Nephron (organoid): ENCODE measurements at regions not wholly inside any gene's neighbourhood (a gene's known extent, or its start where the extent isn't known, plus 50 kb on each side); places are given as distances from the start of the nearest gene placed in this dataset.

Experiments
- H3K27ac Mint-ChIP-seq, 3 experiments: 2 replicates each; pipeline ENCODE4 v1.8.0; 2020; ENCODE audit warnings: mixed read lengths in 3 of 3, mild to moderate bottlenecking in 2 of 3, moderate library complexity in 1 of 3
- H3K27me3 Mint-ChIP-seq: 2 replicates; pipeline ENCODE4 v1.8.0; 2021; ENCODE audit warnings: low read depth, mild to moderate bottlenecking, moderate library complexity, mixed read lengths
- H3K36me3 Mint-ChIP-seq: 2 replicates; pipeline ENCODE4 v1.8.0; 2020; ENCODE audit warnings: low read depth, mixed read lengths
- H3K4me1 Mint-ChIP-seq: 2 replicates; pipeline ENCODE4 v1.8.0; 2020; ENCODE audit warnings: mixed read lengths
- H3K4me3 Mint-ChIP-seq, 3 experiments: 2 replicates each; pipeline ENCODE4 v1.8.0; 2020; ENCODE audit warnings: mild to moderate bottlenecking in 3 of 3, mixed read lengths in 3 of 3, moderate library complexity in 2 of 3
- H3K9me3 Mint-ChIP-seq: 2 replicates; pipeline ENCODE4 v1.8.0; 2020; ENCODE audit warnings: mixed read lengths
- CTCF ChIP-seq, 3 experiments: fragments of 200-600 bp; sonication (generic); IDR thresholded peaks; one replicate each; pipeline ENCODE4 v1.5.0; 2021; ENCODE audit warnings: antibody characterized with exemption in 3 of 3; ENCODE audit not compliant: unreplicated experiment in 3 of 3

- Mint-ChIP-seq H3K4me1 (peaks cover 5% of the 10 kb centered on the region), H3K9me3 (peaks cover 10% of the 10 kb centered on the region), H3K27me3 (peaks cover 4% of the 10 kb centered on the region), H3K36me3 (no peaks in the 10 kb centered on the region), H3K4me3 (no peak overlapping the region), H3K27ac (peak overlapping the region in 1 of 3 experiments; percentile 72)
- no peak for TF ChIP-seq CTCF (IDR thresholded peaks at IDR 0.05; ENCODE audit: unreplicated experiment in 3 of 3)
Measured at GRCh38 chr17:12318571-12319266, 298.0 kb downstream of the MAP2K4 start.

- Mint-ChIP-seq H3K36me3 (no peaks in the 10 kb centered on the region), H3K4me1 (peaks cover 5% of the 10 kb centered on the region), H3K4me3 (no peak overlapping the region), H3K9me3 (peaks cover 5% of the 10 kb centered on the region), H3K27ac (no peak overlapping the region), H3K27me3 (no peaks in the 10 kb centered on the region)
- no peak for TF ChIP-seq CTCF (IDR thresholded peaks at IDR 0.05; ENCODE audit: unreplicated experiment in 3 of 3)
Measured at GRCh38 chr17:12320286-12320685, 299.6 kb downstream of the MAP2K4 start.

- no peak overlapping the region for H3K27ac Mint-ChIP-seq
- TF ChIP-seq CTCF (IDR thresholded peaks at IDR 0.05; ENCODE audit: unreplicated experiment in 3 of 3), result no peak
- H3K4me3 Mint-ChIP-seq, result no peak overlapping the region
- H3K36me3 Mint-ChIP-seq, result peaks cover 3% of the 10 kb centered on the region
- no peaks in the 10 kb centered on the region for H3K27me3 Mint-ChIP-seq
- peaks cover 24% of the 10 kb centered on the region for H3K9me3 Mint-ChIP-seq
- H3K4me1 Mint-ChIP-seq, result no peaks in the 10 kb centered on the region
Measured at GRCh38 chr17:12328204-12328603, 307.5 kb downstream of the MAP2K4 start.

GRCh38 chr17:12330456-12330855, 309.8 kb downstream of the MAP2K4 start:
- Mint-ChIP-seq H3K4me3 (no peak overlapping the region), H3K9me3 (peaks cover 25% of the 10 kb centered on the region), H3K27ac (no peak overlapping the region), H3K27me3 (no peaks in the 10 kb centered on the region), H3K36me3 (peaks cover 3% of the 10 kb centered on the region), H3K4me1 (no peaks in the 10 kb centered on the region)
- TF ChIP-seq CTCF (IDR thresholded peaks at IDR 0.05; ENCODE audit: unreplicated experiment in 3 of 3), result no peak

GRCh38 chr17:12341328-12341727, 320.7 kb downstream of the MAP2K4 start:
- TF ChIP-seq CTCF (IDR thresholded peaks at IDR 0.05; ENCODE audit: unreplicated experiment in 3 of 3), result no peak
- H3K36me3 Mint-ChIP-seq, result no peaks in the 10 kb centered on the region
- no peak overlapping the region for H3K4me3 Mint-ChIP-seq

GRCh38 chr17:12342161-12342560, 321.5 kb downstream of the MAP2K4 start:
- H3K27ac Mint-ChIP-seq, result no peak overlapping the region
- H3K36me3 Mint-ChIP-seq, result no peaks in the 10 kb centered on the region
- H3K4me3 Mint-ChIP-seq, result no peak overlapping the region
- no peaks in the 10 kb centered on the region for H3K27me3 Mint-ChIP-seq
- H3K9me3 Mint-ChIP-seq, result peaks cover under 1% of the 10 kb centered on the region
- TF ChIP-seq CTCF (IDR thresholded peaks at IDR 0.05; ENCODE audit: unreplicated experiment in 3 of 3), result no peak
- H3K4me1 Mint-ChIP-seq, result peaks cover 15% of the 10 kb centered on the region

More at GRCh38 chr17:12341328-12341727, 320.7 kb downstream of the MAP2K4 start:
- Mint-ChIP-seq H3K27me3 (no peaks in the 10 kb centered on the region), H3K27ac (no peak overlapping the region), H3K4me1 (peaks cover 15% of the 10 kb centered on the region), H3K9me3 (peaks cover 3% of the 10 kb centered on the region)
